LNCaP clone FGC (cell line): ENCODE measurements at regions not wholly inside any gene's neighbourhood (a gene's known extent, or its start where the extent isn't known, plus 50 kb on each side); places are given as distances from the start of the nearest gene placed in this dataset.
"Not testable (repeated sequence)": the region's sequence is repeated elsewhere in the genome, so short reads cannot be mapped to it uniquely, and the experiment has no call there.

Experiments used
- DNase-seq: peaks from one replicate; pipeline ENCODE4 v3.0.0-alpha.2; 2011; ENCODE audit warnings: low read depth
- H3K4me3 ChIP-seq: 2 replicates; pipeline ENCODE4 v1.5.1; 2011; ENCODE audit warnings: mild to moderate bottlenecking, low read depth, low read length, control low read depth
- CTCF ChIP-seq: IDR thresholded peaks from 2 replicates; pipeline ENCODE4 v1.5.1; 2012; ENCODE audit warnings: mild to moderate bottlenecking; ENCODE audit not compliant: control insufficient read depth, insufficient read depth; ENCODE audit errors: extremely low read depth

GRCh38 chr17:69690531-69690930 lies 276.0 kb downstream of the MAP2K6 start:
- TF ChIP-seq CTCF = no peak
- no peak for DNase-seq
- no peak overlapping the region for H3K4me3 ChIP-seq

GRCh38 chr17:69692171-69692570 lies 277.7 kb downstream of the MAP2K6 start:
- DNase-seq = no peak

GRCh38 chr17:69695646-69696045 lies 281.1 kb downstream of the MAP2K6 start:
- DNase-seq = no peak
- TF ChIP-seq CTCF = no peak
- no peak overlapping the region for H3K4me3 ChIP-seq

More at GRCh38 chr17:69692171-69692570, 277.7 kb downstream of the MAP2K6 start:
- H3K4me3 ChIP-seq = no peak overlapping the region
- no peak for TF ChIP-seq CTCF

- no peak for DNase-seq
- no peak for TF ChIP-seq CTCF
- no peak overlapping the region for H3K4me3 ChIP-seq
These were observed 282.2 kb downstream of the MAP2K6 start for GRCh38 chr17:69696650-69697049.

- not testable (repeated sequence) for DNase-seq, H3K4me3 ChIP-seq
These were observed 283.9 kb downstream of the MAP2K6 start for GRCh38 chr17:69698352-69698751.

GRCh38 chr17:69702078-69702477 lies 287.6 kb downstream of the MAP2K6 start:
- no peak for TF ChIP-seq CTCF
- H3K4me3 ChIP-seq = no peak overlapping the region
- DNase-seq = no peak

GRCh38 chr17:69703751-69704150 lies 289.3 kb downstream of the MAP2K6 start:
- DNase-seq = no peak

More at GRCh38 chr17:69703751-69704150, 289.3 kb downstream of the MAP2K6 start:
- TF ChIP-seq CTCF = no peak
- H3K4me3 ChIP-seq = no peak overlapping the region
